ENCODE measurements at regions not wholly inside any gene's neighbourhood (a gene's known extent, or its start where the extent isn't known, plus 50 kb on each side); places are given as distances from the start of the nearest gene placed in this dataset.

- WGBS (ENCODE audit: insufficient coverage, low coverage, missing lambda C conversion rate), result 35% methylated on average over 3 of the region's 3 CpGs
These were observed 125.6 kb upstream of the PAQR3 start for GRCh38 chr4:79064806-79065205.

DNA sequence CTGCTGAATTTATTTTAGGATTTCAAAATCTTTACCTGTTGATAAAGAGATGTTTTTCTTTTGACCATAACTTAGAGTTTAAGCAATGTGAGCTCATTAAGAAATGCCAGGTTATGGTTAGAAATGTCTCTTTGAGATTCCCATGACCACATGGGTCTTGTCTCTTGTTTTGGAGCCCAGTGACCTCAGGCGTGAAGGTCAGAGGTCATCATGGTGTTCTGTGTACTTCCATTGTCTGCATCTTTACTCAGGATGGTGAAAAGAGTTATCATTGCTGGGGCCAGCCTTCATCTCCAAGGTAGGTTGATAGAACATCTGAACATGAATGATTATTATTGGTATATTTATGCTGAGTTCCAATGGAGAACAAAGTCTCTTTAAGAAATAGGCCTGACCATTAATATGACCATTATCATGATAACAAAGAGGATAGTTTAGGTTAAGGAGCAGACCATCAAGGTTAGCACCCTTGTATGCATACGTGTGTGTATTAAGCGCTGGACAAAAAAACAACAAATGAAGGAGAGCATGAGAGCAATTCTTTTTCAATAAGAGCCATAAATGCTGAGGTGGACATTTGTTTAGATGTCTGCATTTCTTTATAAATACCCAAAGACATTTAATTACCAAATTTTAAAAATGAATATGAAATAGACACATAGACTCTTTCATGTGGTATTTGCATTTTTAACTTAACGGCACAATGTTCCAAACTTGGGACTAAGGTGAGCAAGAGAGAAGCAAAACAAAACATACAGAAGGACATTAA is 120.6 kb upstream of the PAQR3 start:
- Histone ChIP-seq H4K20me1 (replicated peaks; ENCODE audit: control insufficient read depth, insufficient read depth, low read length) (no peaks in the 10 kb centered on the region), H3K27me3 (ENCODE audit: control insufficient read depth in 2 of 2, insufficient read depth in 2 of 2, low read length in 2 of 2) (no peaks in the 10 kb centered on the region), H2AFZ (ENCODE audit: low read depth, low read length) (no peak overlapping the region), H3K4me1 (replicated peaks in 1 of 2; ENCODE audit: control insufficient read depth in 2 of 2, insufficient read depth in 2 of 2, low read length in 2 of 2) (no peaks in the 10 kb centered on the region), H3K4me2 (ENCODE audit: insufficient read depth, low read length) (no peak overlapping the region), H3K36me3 (ENCODE audit: control insufficient read depth, insufficient read depth, low read length) (no peaks in the 10 kb centered on the region), H3K79me2 (ENCODE audit: control insufficient read depth, insufficient read depth, low read length) (no peaks in the 10 kb centered on the region), H3K9ac (ENCODE audit: insufficient read depth in 1 of 2, low read depth in 2 of 2, low read length in 2 of 2) (no peak overlapping the region), H3K9me3 (replicated peaks; ENCODE audit: control insufficient read depth, insufficient read depth, low read depth, low read length) (no peaks in the 10 kb centered on the region), H3K27ac (ENCODE audit: extremely low read depth, low read depth, low read length) (no peak overlapping the region), H3K9me1 (ENCODE audit: control insufficient read depth, insufficient read depth, low read length) (no peaks in the 10 kb centered on the region), H3K4me3 (no peak overlapping the region)
- peak; percentile 55 for TF ChIP-seq ZNF316 (IDR thresholded peaks at IDR 0.05)
- TF ChIP-seq CCAR2 (IDR thresholded peaks at IDR 0.05; ENCODE audit: low read depth, low read length), result no peak
- TF ChIP-seq CBX5 (IDR thresholded peaks at IDR 0.05; ENCODE audit: borderline replicate concordance, low read depth), result no peak
- no peak for TF ChIP-seq IFI16 (CRISPR knock-in tag; IDR thresholded peaks at IDR 0.05)
- TF ChIP-seq NR2C1 (IDR thresholded peaks at IDR 0.05), result peak; percentile 68
- TF ChIP-seq NR2C1 (tag; IDR thresholded peaks at IDR 0.05), result peak; percentile 73; the same call in 1 of the 2 replicates
- 0 out of 2 replicates have a peak, but pooled peaks have one; percentile 8 for TF ChIP-seq MAFG (tag; conservative IDR thresholded peaks at IDR 0.05)
- TF ChIP-seq IRF1 (CRISPR knock-in tag; IDR thresholded peaks at IDR 0.05; ENCODE audit: borderline replicate concordance), result no peak
- no peak for TF ChIP-seq CHD4 (IDR thresholded peaks at IDR 0.05; ENCODE audit: insufficient read depth, insufficient replicate concordance, low read depth, low read length, poor library complexity, severe bottlenecking)
- TF ChIP-seq NR2C2 (CRISPR knock-in tag; IDR thresholded peaks at IDR 0.05), result no peak
- TF ChIP-seq NR2C2 (tag; IDR thresholded peaks at IDR 0.05), result peak; percentile 41; the same call in 1 of the 2 replicates
- ChIA-PET POLR2A (interaction anchor here (0.9 kb wide), 1 partner anchor 10 kb away, joined by 3 read pairs; no protein-coding TSS in a partner anchor), CTCF (ENCODE audit: low intra/inter-chr PET ratio) (no interaction called here)
- DNase-seq (ENCODE audit: extremely low read depth in 1 of 4, low spot score in 3 of 4) (no peak), FAIRE-seq (no peak), ATAC-seq (no peak)
- WGBS (ENCODE audit: insufficient coverage, low coverage, missing lambda C conversion rate), result 64% methylated on average over 4 of the region's 4 CpGs
- BruUV-seq (replicated peaks), result no TSS peak
- intact Hi-C loops (cut with micrococcal nuclease), result no loop called here
- in situ Hi-C loops (cut with MboI), result no loop called here

More at GRCh38 chr4:79064806-79065205, 125.6 kb upstream of the PAQR3 start:
- no peak for FAIRE-seq
- ChIA-PET CTCF (ENCODE audit: low intra/inter-chr PET ratio) (no interaction called here), POLR2A (interaction anchor here (0.5 kb wide), 1 partner anchor 8 kb away, joined by 3 read pairs; no protein-coding TSS in a partner anchor)
- Histone ChIP-seq H3K79me2 (ENCODE audit: control insufficient read depth, insufficient read depth, low read length) (no peaks in the 10 kb centered on the region), H3K4me1 (replicated peaks in 1 of 2; ENCODE audit: control insufficient read depth in 2 of 2, insufficient read depth in 2 of 2, low read length in 2 of 2) (no peaks in the 10 kb centered on the region; a peak in 1 of 5 replicates), H3K9me3 (replicated peaks; ENCODE audit: control insufficient read depth, insufficient read depth, low read depth, low read length) (no peaks in the 10 kb centered on the region), H3K9me1 (ENCODE audit: control insufficient read depth, insufficient read depth, low read length) (no peaks in the 10 kb centered on the region), H3K4me2 (ENCODE audit: insufficient read depth, low read length) (no peak overlapping the region), H4K20me1 (replicated peaks; ENCODE audit: control insufficient read depth, insufficient read depth, low read length) (no peaks in the 10 kb centered on the region), H3K4me3 (no peak overlapping the region), H3K27me3 (ENCODE audit: control insufficient read depth in 2 of 2, insufficient read depth in 2 of 2, low read length in 2 of 2) (no peaks in the 10 kb centered on the region), H2AFZ (ENCODE audit: low read depth, low read length) (peak overlapping the region; percentile 73; the same call in 1 of the 2 replicates), H3K9ac (ENCODE audit: insufficient read depth in 1 of 2, low read depth in 2 of 2, low read length in 2 of 2) (no peak overlapping the region), H3K36me3 (ENCODE audit: control insufficient read depth, insufficient read depth, low read length) (no peaks in the 10 kb centered on the region), H3K27ac (ENCODE audit: extremely low read depth, low read depth, low read length) (no peak overlapping the region)
- in situ Hi-C loops (cut with MboI) (no loop called here), intact Hi-C loops (cut with micrococcal nuclease) (no loop called here)
- no peak for ATAC-seq
- no TSS peak for BruUV-seq (replicated peaks)
- DNase-seq (ENCODE audit: extremely low read depth in 1 of 4, low spot score in 3 of 4), result no peak
- no peak for TF ChIP-seq LEF1 (IDR thresholded peaks at IDR 0.05)
- no peak for TF ChIP-seq SRSF1 (IDR thresholded peaks at IDR 0.05; ENCODE audit: low read depth, low read length)
- TF ChIP-seq HMG20B (CRISPR knock-in tag; IDR thresholded peaks at IDR 0.05), result no peak
- TF ChIP-seq ZNF274 (IDR thresholded peaks at IDR 0.05; ENCODE audit: borderline replicate concordance, low read depth, low read length), result no peak

Measured in K562 (cell line).